HEK293 (cell line): ENCODE measurements at regions not wholly inside any gene's neighbourhood (a gene's known extent, or its start where the extent isn't known, plus 50 kb on each side); places are given as distances from the start of the nearest gene placed in this dataset.

ENCODE experiments used
- PBX3 ChIP-seq: sonication (generic); formaldehyde crosslinking; IDR thresholded peaks from 2 replicates; pipeline ENCODE4 v1.8.1; 2022; ENCODE audit warnings: mild to moderate bottlenecking, moderate library complexity, missing genetic modification reagents
- SP2 ChIP-seq: fragments of 450-650 bp; formaldehyde crosslinking; IDR thresholded peaks from 2 replicates; pipeline ENCODE4 v1.5.1; 2016; ENCODE audit warnings: missing biosample characterization, missing genetic modification characterization
- ZFP41 ChIP-seq: fragments of 450-650 bp; formaldehyde crosslinking; IDR thresholded peaks from 2 replicates; pipeline ENCODE4 v1.5.1; 2016; ENCODE audit warnings: missing biosample characterization, missing genetic modification characterization, borderline replicate concordance
- ZNF121 ChIP-seq: fragments of 450-650 bp; formaldehyde crosslinking; IDR thresholded peaks from 2 replicates; pipeline ENCODE4 v1.5.1; 2016; ENCODE audit warnings: missing biosample characterization, missing genetic modification characterization
- ZNF341 ChIP-seq: fragments of 450-650 bp; formaldehyde crosslinking; IDR thresholded peaks from 2 replicates; pipeline ENCODE4; 2016; ENCODE audit warnings: low read depth, missing biosample characterization, missing genetic modification characterization
- ZNF488 ChIP-seq: fragments of 450-650 bp; formaldehyde crosslinking; IDR thresholded peaks from 2 replicates; pipeline ENCODE4 v1.5.1; 2016; ENCODE audit warnings: missing biosample characterization, missing genetic modification characterization
- ZNF660 ChIP-seq: fragments of 450-650 bp; IDR thresholded peaks from 2 replicates; pipeline ENCODE4 v1.5.1; 2018; ENCODE audit warnings: missing biosample characterization, mild to moderate bottlenecking, missing genetic modification characterization
- ZNF768 ChIP-seq: fragments of 450-650 bp; formaldehyde crosslinking; IDR thresholded peaks from 2 replicates; pipeline ENCODE4 v1.5.1; 2018; ENCODE audit warnings: missing biosample characterization, mild to moderate bottlenecking, missing genetic modification characterization

- TF ChIP-seq ZNF660 (tag by site-specific recombination) = no peak
- no peak for TF ChIP-seq ZFP41 (tag by site-specific recombination)
- TF ChIP-seq SP2 (tag by site-specific recombination) = no peak
- no peak for TF ChIP-seq ZNF768 (tag by site-specific recombination)
- no peak for TF ChIP-seq ZNF488
- no peak for TF ChIP-seq ZNF341
- no peak for TF ChIP-seq ZNF121 (tag by site-specific recombination)
- TF ChIP-seq PBX3 (CRISPR knock-in tag) = no peak
Measured at GRCh38 chr1:79604490-79605198, 598.1 kb upstream of the ADGRL4 start.
